Superior temporal gyrus (tissue), 1 donor: ENCODE measurements at regions not wholly inside any gene's neighbourhood (a gene's known extent, or its start where the extent isn't known, plus 50 kb on each side); places are given as distances from the start of the nearest gene placed in this dataset.
"Not testable (repeated sequence)": the region's sequence is repeated elsewhere in the genome, so short reads cannot be mapped to it uniquely, and the experiment has no call there.

ENCODE experiments used
- DNase-seq: peaks from one replicate; pipeline ENCODE4 v3.0.0-alpha.2; 2016; ENCODE audit errors: extremely low spot score

- no peak for DNase-seq
Observed at GRCh38 chr20:29296256-29297230, 1960.9 kb upstream of the DEFB115 start.

GRCh38 chr20:29297411-29298270 is 1959.8 kb upstream of the DEFB115 start:
- no peak for DNase-seq

- no peak for DNase-seq
Observed at GRCh38 chr20:29298271-29298590, 1959.2 kb upstream of the DEFB115 start.

- no peak for DNase-seq
Observed at GRCh38 chr20:29298759-29299613, 1958.5 kb upstream of the DEFB115 start.

- DNase-seq, result no peak
Observed at GRCh38 chr20:29299811-29300578, 1957.5 kb upstream of the DEFB115 start.

- no peak for DNase-seq
Observed at GRCh38 chr20:29300579-29301551, 1956.6 kb upstream of the DEFB115 start.

GRCh38 chr20:29301624-29302259 is 1955.7 kb upstream of the DEFB115 start:
- no peak for DNase-seq

- DNase-seq, result no peak
Observed at GRCh38 chr20:29302979-29303644, 1954.4 kb upstream of the DEFB115 start.

GRCh38 chr20:29306390-29307072 is 1950.9 kb upstream of the DEFB115 start:
- DNase-seq, result no peak

GRCh38 chr20:29307484-29307883 is 1950.0 kb upstream of the DEFB115 start:
- DNase-seq, result not testable (repeated sequence)

GRCh38 chr20:29308956-29309355 is 1948.5 kb upstream of the DEFB115 start:
- DNase-seq, result not testable (repeated sequence)

- not testable (repeated sequence) for DNase-seq
Observed at GRCh38 chr20:29309481-29309880, 1948.0 kb upstream of the DEFB115 start.

- DNase-seq, result not testable (repeated sequence)
Observed at GRCh38 chr20:29311046-29311445, 1946.4 kb upstream of the DEFB115 start.

- DNase-seq, result not testable (repeated sequence)
Observed at GRCh38 chr20:29312679-29313078, 1944.8 kb upstream of the DEFB115 start.

GRCh38 chr20:29313481-29313880 is 1944.0 kb upstream of the DEFB115 start:
- DNase-seq, result no peak

GRCh38 chr20:29314294-29314693 is 1943.2 kb upstream of the DEFB115 start:
- no peak for DNase-seq

- no peak for DNase-seq
Observed at GRCh38 chr20:29318871-29319461, 1938.5 kb upstream of the DEFB115 start.

- DNase-seq, result no peak
Observed at GRCh38 chr20:29319725-29320124, 1937.7 kb upstream of the DEFB115 start.
